HG03354 (cell line): ENCODE measurements at regions not wholly inside any gene's neighbourhood (a gene's known extent, or its start where the extent isn't known, plus 50 kb on each side); places are given as distances from the start of the nearest gene placed in this dataset.
"Not testable (repeated sequence)": the region's sequence is repeated elsewhere in the genome, so short reads cannot be mapped to it uniquely, and the experiment has no call there.

Experiments used
- ATAC-seq: cut with Tn5 transposase; IDR thresholded peaks from one replicate; pipeline ENCODE4 v1.9.1; 2021; ENCODE audit warnings: mild to moderate bottlenecking; ENCODE audit not compliant: unreplicated experiment, poor library complexity, severe bottlenecking

DNA sequence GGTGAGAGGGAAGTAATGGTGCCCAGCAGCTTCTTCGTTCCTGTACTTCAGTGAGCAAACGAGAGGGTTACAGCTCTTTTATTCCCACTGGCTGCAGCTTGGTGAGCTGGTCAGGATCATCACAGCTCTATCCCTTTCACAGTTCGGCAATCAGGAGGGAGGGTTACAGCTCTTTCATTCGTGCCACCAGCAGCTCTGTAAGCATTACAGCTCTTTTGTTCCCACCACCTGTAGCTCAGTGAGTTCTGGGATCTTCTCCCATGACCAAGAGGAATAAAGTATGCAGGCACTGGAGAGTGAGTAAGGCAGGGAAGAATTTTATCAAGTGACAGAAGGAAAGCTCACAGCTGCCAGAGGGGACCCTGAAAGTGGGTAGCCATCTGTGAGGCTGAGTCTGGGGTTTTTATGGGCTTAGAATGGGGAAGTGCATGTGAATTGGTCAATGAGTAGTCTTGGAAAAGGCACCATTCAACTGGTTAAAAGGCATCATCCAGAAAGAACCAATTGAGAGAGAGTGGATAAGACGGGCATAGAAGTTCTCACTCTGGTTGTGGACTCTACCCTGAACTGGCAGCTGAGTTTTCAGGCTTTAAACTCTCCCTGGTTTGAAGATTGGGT, 123.7 kb downstream of the COX18 start:
- ATAC-seq = no peak

DNA sequence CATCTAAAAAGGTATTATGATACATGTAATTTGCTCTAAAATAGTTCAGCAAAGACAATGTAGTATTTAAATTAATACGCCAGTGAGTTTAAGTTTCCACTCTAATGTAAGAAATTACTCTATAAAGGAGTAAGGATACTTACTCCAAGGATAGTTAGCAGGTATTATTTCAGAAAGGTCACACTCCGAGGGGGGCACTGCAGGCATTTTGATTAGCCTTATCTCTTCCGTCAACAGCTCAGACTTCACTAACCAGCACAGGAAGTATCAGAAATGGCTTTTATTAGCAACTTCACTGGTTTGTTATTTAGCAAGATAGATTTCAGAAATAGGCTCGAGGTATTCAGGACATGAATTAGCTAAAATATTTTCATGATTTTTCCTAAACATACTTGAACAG, 127.0 kb downstream of the COX18 start:
- no peak for ATAC-seq

DNA sequence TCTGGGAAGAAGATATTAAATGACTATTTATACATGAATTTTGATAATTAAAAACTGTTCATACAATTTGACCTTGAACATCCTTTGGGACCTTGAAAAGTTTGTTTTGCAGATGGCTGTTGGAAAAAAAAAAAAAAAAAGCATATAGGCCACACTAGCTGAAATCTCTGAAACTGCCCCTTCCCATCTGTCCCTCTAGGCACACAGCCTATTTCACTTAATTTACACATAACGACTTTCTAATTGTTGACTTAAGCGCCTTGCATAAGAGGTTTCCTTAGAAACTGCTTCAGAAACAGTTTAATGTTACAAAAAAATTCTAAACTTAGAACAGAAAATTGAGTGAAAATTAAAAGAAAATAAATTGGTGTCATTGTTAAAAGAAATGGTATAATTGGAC, 131.0 kb downstream of the COX18 start:
- no peak for ATAC-seq

GRCh38 chr4:72935462-72935861, 134.1 kb downstream of the COX18 start:
- ATAC-seq = no peak

GRCh38 chr4:72933029-72933428, 136.5 kb downstream of the COX18 start:
- no peak for ATAC-seq

- no peak for ATAC-seq
These were observed 138.2 kb downstream of the COX18 start for GRCh38 chr4:72931346-72931745.

GRCh38 chr4:72929596-72930274, 139.8 kb downstream of the COX18 start:
- ATAC-seq = not testable (repeated sequence)

DNA sequence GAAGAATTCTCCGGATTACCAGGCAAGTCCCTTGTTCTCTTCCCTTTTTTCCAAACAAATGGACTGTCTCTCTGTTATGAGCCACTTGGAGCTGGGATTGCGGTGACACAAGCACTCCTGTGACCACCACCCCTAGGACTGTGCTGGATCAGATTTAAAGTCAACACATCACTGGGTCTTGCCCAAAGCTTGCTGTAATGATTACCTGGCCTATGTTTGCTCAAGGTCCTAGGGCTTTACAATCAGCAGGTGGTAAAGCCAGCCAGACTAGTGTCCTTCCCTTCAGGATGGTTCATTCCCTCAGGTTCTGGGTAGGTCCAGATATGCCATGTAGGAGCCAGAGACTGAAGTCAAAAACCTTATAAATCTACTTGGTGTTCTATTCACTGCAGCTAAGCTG, 144.7 kb downstream of the COX18 start:
- ATAC-seq = no peak

DNA sequence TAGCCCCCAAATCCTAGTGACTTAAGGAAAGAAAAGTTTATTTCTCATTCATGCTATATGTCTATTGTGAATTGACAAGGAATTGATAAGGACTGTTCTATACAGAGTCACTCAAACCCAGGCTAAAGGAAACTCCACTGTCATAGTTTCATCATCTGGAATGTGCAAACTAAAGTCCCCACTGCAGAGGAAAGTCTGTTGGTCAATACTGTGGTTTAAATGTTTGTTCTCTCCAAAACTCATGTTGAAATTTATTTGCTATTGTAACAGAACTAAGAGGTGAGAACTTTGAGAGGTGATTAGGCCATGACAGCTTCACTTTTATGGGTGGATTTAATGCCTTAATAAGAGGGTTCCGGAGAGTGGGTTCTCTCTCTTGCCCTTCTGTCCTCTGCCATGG, 149.6 kb downstream of the COX18 start:
- no peak for ATAC-seq

DNA sequence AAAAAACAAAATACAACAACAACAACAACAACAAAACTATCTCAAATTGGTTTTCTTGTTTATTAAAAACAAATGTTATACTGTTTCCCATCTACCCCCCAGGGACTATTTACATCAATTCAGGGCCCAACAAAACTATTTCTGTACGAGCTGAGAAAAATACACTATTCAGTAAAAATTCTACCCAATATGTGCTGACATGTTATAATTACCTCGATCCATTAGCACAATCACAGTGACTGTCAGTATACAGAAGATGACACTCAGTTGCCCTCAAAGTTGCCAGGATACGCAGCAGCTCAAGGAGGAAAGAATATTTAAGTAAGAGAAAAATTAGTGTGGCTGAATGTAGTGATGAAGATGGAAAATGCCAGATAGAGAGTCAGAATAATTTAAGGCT, 150.1 kb downstream of the COX18 start:
- ATAC-seq = no peak

DNA sequence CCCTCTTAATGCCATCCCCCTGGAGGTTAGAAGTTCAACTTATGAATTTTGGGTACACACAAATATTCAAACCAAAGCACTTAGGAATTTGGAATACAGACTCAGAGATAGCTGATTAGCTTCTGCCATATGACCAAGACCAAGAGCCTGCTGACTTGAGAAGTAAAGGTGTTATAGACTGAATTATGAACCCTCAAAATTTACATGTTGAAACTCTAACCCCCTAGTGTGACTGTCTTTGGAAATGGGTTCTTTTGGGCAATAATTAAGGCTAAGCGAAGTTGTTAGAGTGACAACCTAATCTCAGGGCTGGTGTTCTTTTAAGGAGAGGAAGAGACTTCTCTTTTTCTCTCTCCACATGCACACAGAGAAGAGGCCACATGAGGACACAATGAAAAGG, 151.2 kb downstream of the COX18 start:
- no peak for ATAC-seq

GRCh38 chr4:72911316-72911715, 158.2 kb downstream of the COX18 start:
- no peak for ATAC-seq

- ATAC-seq = no peak
These were observed 160.1 kb downstream of the COX18 start for GRCh38 chr4:72909461-72909860.

DNA sequence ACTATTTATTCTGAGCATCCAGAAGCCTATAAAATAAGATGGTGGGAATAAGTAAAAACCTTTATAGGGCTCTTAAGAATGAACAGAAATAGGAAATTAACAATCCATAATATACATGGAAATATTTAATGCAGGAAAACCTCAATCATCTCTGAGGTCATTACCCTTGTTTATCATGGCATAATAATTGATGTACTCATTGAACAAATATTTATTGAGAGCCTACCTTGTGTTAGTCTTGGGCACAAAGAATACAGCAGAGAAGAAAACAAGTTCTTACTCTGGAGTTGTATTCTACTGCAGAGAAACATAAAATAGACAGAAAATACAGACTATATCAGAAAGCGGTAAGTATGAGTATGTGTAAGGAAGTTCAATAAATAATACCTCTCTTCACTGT, 167.2 kb downstream of the COX18 start:
- ATAC-seq = no peak

DNA sequence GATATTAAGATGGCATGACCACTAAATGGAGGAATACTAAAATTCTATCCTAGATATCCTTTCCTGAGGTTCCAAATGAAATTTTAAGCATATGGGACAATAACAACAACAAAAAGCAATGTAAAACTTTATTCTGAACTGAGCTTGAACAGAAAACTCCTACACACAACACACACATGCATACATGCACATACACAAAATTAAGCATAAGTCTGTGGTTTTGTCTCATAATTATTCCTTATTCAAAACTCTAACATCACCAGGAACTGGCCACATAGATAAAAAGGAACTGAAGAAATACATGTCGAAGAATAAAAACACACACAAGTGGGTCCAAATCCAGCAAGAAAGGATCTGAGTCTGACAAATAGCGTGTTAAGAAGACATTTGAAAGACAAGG, 168.0 kb downstream of the COX18 start:
- no peak for ATAC-seq

DNA sequence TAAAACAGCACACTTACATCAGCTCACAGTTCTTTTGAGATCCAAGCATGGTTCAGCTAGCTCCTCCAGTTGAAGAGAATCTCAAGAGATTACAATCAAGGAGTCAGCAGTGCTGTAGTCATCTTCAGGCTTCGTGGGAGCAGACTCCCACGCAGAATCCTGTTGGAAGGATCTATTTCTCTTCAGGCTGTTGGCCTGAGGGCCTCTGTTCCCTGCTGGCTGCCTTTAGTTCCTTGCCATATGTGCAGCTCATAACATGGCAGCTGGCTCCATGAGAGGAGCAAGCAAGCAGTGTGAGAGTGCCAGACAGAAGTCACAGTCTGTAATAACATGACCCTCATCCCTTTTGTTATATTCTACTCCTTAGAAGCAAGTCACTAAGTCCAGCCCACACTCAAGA, 168.6 kb downstream of the COX18 start:
- ATAC-seq = no peak

- no peak for ATAC-seq
These were observed 169.9 kb downstream of the COX18 start for GRCh38 chr4:72899621-72900020.

GRCh38 chr4:72899214-72899613, 170.3 kb downstream of the COX18 start:
- ATAC-seq = no peak

DNA sequence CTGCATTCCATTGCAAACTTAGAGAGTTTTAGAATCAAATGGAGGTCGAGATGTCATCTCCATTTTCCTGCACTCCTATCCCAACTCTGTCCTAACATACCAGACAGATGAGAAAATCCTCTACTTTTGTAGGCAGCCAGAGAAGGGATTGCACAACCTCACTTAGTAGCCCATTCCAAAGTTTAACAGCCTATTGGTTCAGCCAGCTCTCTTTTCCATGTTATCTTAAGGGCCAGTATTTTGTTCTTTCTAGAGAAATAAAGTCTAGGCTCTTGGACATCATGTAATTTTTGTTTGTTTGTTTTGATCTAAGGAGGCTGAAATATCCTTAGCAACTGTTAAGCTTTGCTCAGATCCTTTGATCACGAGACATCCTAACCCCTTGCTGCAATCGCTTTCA, 173.0 kb downstream of the COX18 start:
- ATAC-seq = no peak

- ATAC-seq = no peak
These were observed 174.1 kb downstream of the COX18 start for GRCh38 chr4:72895408-72895807.

- ATAC-seq = no peak
These were observed 176.0 kb downstream of the COX18 start for GRCh38 chr4:72893354-72894066.
